Hepatocyte (in vitro differentiated cells): ENCODE measurements at regions not wholly inside any gene's neighbourhood (a gene's known extent, or its start where the extent isn't known, plus 50 kb on each side); places are given as distances from the start of the nearest gene placed in this dataset.

Source experiments
- CTCF ChIP-seq: fragments of 200-600 bp; sonication (generic); IDR thresholded peaks from 2 replicates; pipeline ENCODE4 v1.5.1; 2016; ENCODE audit warnings: antibody characterized with exemption, mild to moderate bottlenecking; ENCODE audit not compliant: poor library complexity
- EZH2 ChIP-seq: fragments of 200-600 bp; sonication (generic); IDR thresholded peaks from 2 replicates; pipeline ENCODE4 v1.6.1; 2016; ENCODE audit warnings: antibody characterized with exemption, mild to moderate bottlenecking, borderline replicate concordance

- TF ChIP-seq CTCF (no peak), EZH2 (no peak)
Measured at GRCh38 chr3:64803469-64803868, 115.7 kb upstream of the ADAMTS9 start.
